Sigmoid colon (tissue), 4 donors: ENCODE measurements at regions not wholly inside any gene's neighbourhood (a gene's known extent, or its start where the extent isn't known, plus 50 kb on each side); places are given as distances from the start of the nearest gene placed in this dataset.

Experiments used
- EP300 ChIP-seq, 4 donors: sonication (generic); formaldehyde crosslinking; IDR thresholded peaks; one replicate each; pipeline ENCODE4 v1.6.1; 2017; ENCODE audit warnings: antibody characterized with exemption in 4 of 4
- POLR2AphosphoS5 ChIP-seq, 4 donors: sonication (generic); formaldehyde crosslinking; IDR thresholded peaks; one replicate each; pipeline ENCODE4 v1.6.1; 2017; ENCODE audit warnings: antibody characterized with exemption in 4 of 4
- TF ChIP-seq, protein P1 (sequence below), 4 experiments: fragments of 450-650 bp in 3 of 4; fragments of 200-600 bp in 1 of 4; IDR thresholded peaks; one replicate each; pipeline ENCODE4 v1.5.1; 2016 to 2019; ENCODE audit warnings: antibody characterized with exemption in 4 of 4, mild to moderate bottlenecking in 3 of 4, moderate library complexity in 2 of 4

DNA sequence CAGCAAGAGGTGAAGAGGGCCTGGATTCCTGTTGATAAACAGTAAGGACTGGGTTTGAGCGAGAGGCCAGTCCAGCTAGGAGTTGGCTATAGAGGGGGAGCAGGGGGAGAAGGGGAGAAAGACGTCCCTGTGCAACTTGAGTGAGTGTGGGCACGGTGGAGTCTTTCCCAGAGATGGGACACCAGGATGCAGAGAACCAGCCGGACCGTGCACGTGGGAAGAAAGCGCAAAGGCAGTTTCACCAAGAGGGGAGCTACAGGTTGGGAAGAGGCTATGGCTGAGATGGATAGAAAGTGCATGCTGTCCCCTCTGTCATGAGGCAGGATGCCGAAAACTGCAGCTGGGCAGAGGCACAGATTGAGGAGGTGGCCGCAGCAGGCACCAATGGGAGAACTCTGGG is 96.0 kb upstream of the TLE3 start:
- TF ChIP-seq, protein P1, sequence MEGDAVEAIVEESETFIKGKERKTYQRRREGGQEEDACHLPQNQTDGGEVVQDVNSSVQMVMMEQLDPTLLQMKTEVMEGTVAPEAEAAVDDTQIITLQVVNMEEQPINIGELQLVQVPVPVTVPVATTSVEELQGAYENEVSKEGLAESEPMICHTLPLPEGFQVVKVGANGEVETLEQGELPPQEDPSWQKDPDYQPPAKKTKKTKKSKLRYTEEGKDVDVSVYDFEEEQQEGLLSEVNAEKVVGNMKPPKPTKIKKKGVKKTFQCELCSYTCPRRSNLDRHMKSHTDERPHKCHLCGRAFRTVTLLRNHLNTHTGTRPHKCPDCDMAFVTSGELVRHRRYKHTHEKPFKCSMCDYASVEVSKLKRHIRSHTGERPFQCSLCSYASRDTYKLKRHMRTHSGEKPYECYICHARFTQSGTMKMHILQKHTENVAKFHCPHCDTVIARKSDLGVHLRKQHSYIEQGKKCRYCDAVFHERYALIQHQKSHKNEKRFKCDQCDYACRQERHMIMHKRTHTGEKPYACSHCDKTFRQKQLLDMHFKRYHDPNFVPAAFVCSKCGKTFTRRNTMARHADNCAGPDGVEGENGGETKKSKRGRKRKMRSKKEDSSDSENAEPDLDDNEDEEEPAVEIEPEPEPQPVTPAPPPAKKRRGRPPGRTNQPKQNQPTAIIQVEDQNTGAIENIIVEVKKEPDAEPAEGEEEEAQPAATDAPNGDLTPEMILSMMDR (IDR thresholded peaks at IDR 0.05) = no peak
- TF ChIP-seq POLR2AphosphoS5 (IDR thresholded peaks at IDR 0.05) (no peak), EP300 (IDR thresholded peaks at IDR 0.05) (no peak)
